ENCODE measurements at regions not wholly inside any gene's neighbourhood (a gene's known extent, or its start where the extent isn't known, plus 50 kb on each side); places are given as distances from the start of the nearest gene placed in this dataset.

- DNase-seq (ENCODE audit: low read depth) (no peak), FAIRE-seq (no peak)
- Histone ChIP-seq H3K9ac (ENCODE audit: low read length) (no peak overlapping the region), H3K27me3 (ENCODE audit: insufficient read depth, low read length) (no peaks in the 10 kb centered on the region), H2AFZ (ENCODE audit: low read depth, low read length) (no peak overlapping the region), H3K4me2 (ENCODE audit: low read length) (no peak overlapping the region), H3K79me2 (ENCODE audit: insufficient read depth, low read length) (no peaks in the 10 kb centered on the region), H3K4me3 (ENCODE audit: insufficient read depth, low read depth, low read length) (no peak overlapping the region), H3K4me1 (ENCODE audit: insufficient read depth, low read length) (no peaks in the 10 kb centered on the region), H3K36me3 (ENCODE audit: insufficient read depth, low read length) (no peaks in the 10 kb centered on the region), H3K9me3 (ENCODE audit: insufficient read depth, low read depth, low read length) (peaks cover 2% of the 10 kb centered on the region), H3K27ac (ENCODE audit: low read depth, low read length) (no peak overlapping the region), H4K20me1 (ENCODE audit: insufficient read depth, low read length) (no peaks in the 10 kb centered on the region)
- H3K4me1 Mint-ChIP-seq (ENCODE audit: low read depth, unreplicated experiment) = no peaks in the 10 kb centered on the region
- H3K27ac Mint-ChIP-seq (ENCODE audit: unreplicated experiment) = no peak overlapping the region
- no peaks in the 10 kb centered on the region for H3K36me3 Mint-ChIP-seq (ENCODE audit: low read depth, unreplicated experiment)
- TF ChIP-seq, protein P1, sequence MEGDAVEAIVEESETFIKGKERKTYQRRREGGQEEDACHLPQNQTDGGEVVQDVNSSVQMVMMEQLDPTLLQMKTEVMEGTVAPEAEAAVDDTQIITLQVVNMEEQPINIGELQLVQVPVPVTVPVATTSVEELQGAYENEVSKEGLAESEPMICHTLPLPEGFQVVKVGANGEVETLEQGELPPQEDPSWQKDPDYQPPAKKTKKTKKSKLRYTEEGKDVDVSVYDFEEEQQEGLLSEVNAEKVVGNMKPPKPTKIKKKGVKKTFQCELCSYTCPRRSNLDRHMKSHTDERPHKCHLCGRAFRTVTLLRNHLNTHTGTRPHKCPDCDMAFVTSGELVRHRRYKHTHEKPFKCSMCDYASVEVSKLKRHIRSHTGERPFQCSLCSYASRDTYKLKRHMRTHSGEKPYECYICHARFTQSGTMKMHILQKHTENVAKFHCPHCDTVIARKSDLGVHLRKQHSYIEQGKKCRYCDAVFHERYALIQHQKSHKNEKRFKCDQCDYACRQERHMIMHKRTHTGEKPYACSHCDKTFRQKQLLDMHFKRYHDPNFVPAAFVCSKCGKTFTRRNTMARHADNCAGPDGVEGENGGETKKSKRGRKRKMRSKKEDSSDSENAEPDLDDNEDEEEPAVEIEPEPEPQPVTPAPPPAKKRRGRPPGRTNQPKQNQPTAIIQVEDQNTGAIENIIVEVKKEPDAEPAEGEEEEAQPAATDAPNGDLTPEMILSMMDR (IDR thresholded peaks at IDR 0.05; ENCODE audit: insufficient read depth, low read depth, low read length) = no peak
- TF ChIP-seq EZH2 (IDR thresholded peaks at IDR 0.05; ENCODE audit: insufficient read depth, low read length) = no peak
- no peak overlapping the region for H3K4me3 Mint-ChIP-seq (ENCODE audit: unreplicated experiment)
- no peaks in the 10 kb centered on the region for H3K27me3 Mint-ChIP-seq (ENCODE audit: low read depth, unreplicated experiment)
- H3K9me3 Mint-ChIP-seq (ENCODE audit: unreplicated experiment) = peaks cover 14% of the 10 kb centered on the region
Measured at GRCh38 chr11:36878737-36879136, 280.7 kb upstream of the RAG2 start.

- Histone ChIP-seq H3K4me1 (ENCODE audit: insufficient read depth, low read length) (no peaks in the 10 kb centered on the region), H3K27ac (ENCODE audit: low read depth, low read length) (no peak overlapping the region), H4K20me1 (ENCODE audit: insufficient read depth, low read length) (no peaks in the 10 kb centered on the region), H2AFZ (ENCODE audit: low read depth, low read length) (no peak overlapping the region), H3K9me3 (ENCODE audit: insufficient read depth, low read depth, low read length) (peaks cover 2% of the 10 kb centered on the region), H3K4me3 (ENCODE audit: insufficient read depth, low read depth, low read length) (no peak overlapping the region), H3K27me3 (ENCODE audit: insufficient read depth, low read length) (no peaks in the 10 kb centered on the region), H3K36me3 (ENCODE audit: insufficient read depth, low read length) (no peaks in the 10 kb centered on the region), H3K4me2 (ENCODE audit: low read length) (no peak overlapping the region), H3K79me2 (ENCODE audit: insufficient read depth, low read length) (no peaks in the 10 kb centered on the region), H3K9ac (ENCODE audit: low read length) (no peak overlapping the region)
- TF ChIP-seq EZH2 (IDR thresholded peaks at IDR 0.05; ENCODE audit: insufficient read depth, low read length) = no peak
- TF ChIP-seq, protein P1 (IDR thresholded peaks at IDR 0.05; ENCODE audit: insufficient read depth, low read depth, low read length) = no peak
- Mint-ChIP-seq H3K27ac (ENCODE audit: unreplicated experiment) (no peak overlapping the region), H3K9me3 (ENCODE audit: unreplicated experiment) (peaks cover 12% of the 10 kb centered on the region), H3K4me1 (ENCODE audit: low read depth, unreplicated experiment) (no peaks in the 10 kb centered on the region), H3K27me3 (ENCODE audit: low read depth, unreplicated experiment) (no peaks in the 10 kb centered on the region), H3K4me3 (ENCODE audit: unreplicated experiment) (no peak overlapping the region), H3K36me3 (ENCODE audit: low read depth, unreplicated experiment) (no peaks in the 10 kb centered on the region)
- DNase-seq (ENCODE audit: low read depth) (no peak), FAIRE-seq (no peak)
Measured at GRCh38 chr11:36877149-36877548, 279.1 kb upstream of the RAG2 start.

DNA sequence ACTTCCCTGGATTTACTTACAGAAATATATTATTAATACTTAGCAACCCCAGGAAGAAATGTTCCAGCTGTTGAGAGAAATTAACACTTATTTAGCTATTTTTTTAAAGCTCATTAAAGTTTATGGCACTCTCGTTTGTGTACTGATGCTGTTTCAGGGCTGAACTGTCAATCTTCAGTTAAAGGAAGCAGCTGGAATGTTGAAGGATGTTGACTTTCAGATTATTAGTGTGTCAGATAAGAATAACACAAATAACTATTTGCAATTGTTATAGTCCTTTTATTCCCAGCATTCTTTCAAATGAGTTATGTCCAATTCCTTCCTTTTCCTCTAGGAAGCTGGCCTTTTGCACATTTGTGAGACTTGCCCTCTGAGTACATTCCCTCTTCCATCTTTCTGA is 278.2 kb upstream of the RAG2 start:
- no peak overlapping the region for H3K9ac ChIP-seq (ENCODE audit: low read length)
- DNase-seq (ENCODE audit: low read depth) (no peak), FAIRE-seq (no peak)
- no peaks in the 10 kb centered on the region for H3K4me1 ChIP-seq (ENCODE audit: insufficient read depth, low read length)
- H2AFZ ChIP-seq (ENCODE audit: low read depth, low read length) = no peak overlapping the region
- no peak overlapping the region for H3K4me2 ChIP-seq (ENCODE audit: low read length)
- no peak for TF ChIP-seq EZH2 (IDR thresholded peaks at IDR 0.05; ENCODE audit: insufficient read depth, low read length)
- TF ChIP-seq, protein P1 (IDR thresholded peaks at IDR 0.05; ENCODE audit: insufficient read depth, low read depth, low read length) = no peak
- Mint-ChIP-seq H3K27me3 (ENCODE audit: low read depth, unreplicated experiment) (no peaks in the 10 kb centered on the region), H3K4me3 (ENCODE audit: unreplicated experiment) (no peak overlapping the region), H3K4me1 (ENCODE audit: low read depth, unreplicated experiment) (no peaks in the 10 kb centered on the region), H3K36me3 (ENCODE audit: low read depth, unreplicated experiment) (no peaks in the 10 kb centered on the region), H3K9me3 (ENCODE audit: unreplicated experiment) (peaks cover 12% of the 10 kb centered on the region), H3K27ac (ENCODE audit: unreplicated experiment) (no peak overlapping the region)
- no peak overlapping the region for H3K4me3 ChIP-seq (ENCODE audit: insufficient read depth, low read depth, low read length)
- H3K9me3 ChIP-seq (ENCODE audit: insufficient read depth, low read depth, low read length) = peaks cover 2% of the 10 kb centered on the region
- no peaks in the 10 kb centered on the region for H3K27me3 ChIP-seq (ENCODE audit: insufficient read depth, low read length)
- H3K36me3 ChIP-seq (ENCODE audit: insufficient read depth, low read length) = no peaks in the 10 kb centered on the region
- no peak overlapping the region for H3K27ac ChIP-seq (ENCODE audit: low read depth, low read length)
- no peaks in the 10 kb centered on the region for H3K79me2 ChIP-seq (ENCODE audit: insufficient read depth, low read length)
- H4K20me1 ChIP-seq (ENCODE audit: insufficient read depth, low read length) = no peaks in the 10 kb centered on the region
